T-cell (primary cell): ENCODE measurements at regions not wholly inside any gene's neighbourhood (a gene's known extent, or its start where the extent isn't known, plus 50 kb on each side); places are given as distances from the start of the nearest gene placed in this dataset.

ENCODE experiments used
- ATAC-seq, 4 experiments: fragments of 200-7000 bp in 3 of 4; fragments of 150-1000 bp in 1 of 4; cut with Tn5 transposase; replicated peaks in 1 of 4; 1 replicate in 3 of 4; 2 replicates in 1 of 4; pipeline ENCODE4 v1.10.0; 2021; ENCODE audit warnings: moderate library complexity in 3 of 4, mild to moderate bottlenecking in 2 of 4, moderate number of reproducible peaks in 1 of 4
- CTCF ChIA-PET, 2 donors: fragments of 300-600 bp; sonication (Branson Sonifier 250); formaldehyde crosslinking; loops; one replicate each; lab custom pipeline; 2022; ENCODE audit warnings: antibody characterized with exemption in 2 of 2; lab: Charles Lee
- POLR2A ChIA-PET, 2 donors: fragments of 300-600 bp; sonication (Branson Sonifier 250); formaldehyde crosslinking; loops; one replicate each; lab custom pipeline; 2022; ENCODE audit warnings: antibody characterized with exemption in 2 of 2; lab: Charles Lee
- DNase-seq, 35 experiments: peaks; one replicate each; pipeline versions ENCODE4 v3.0.0 to v3.0.0-alpha.2; 2013 to 2023
- H3K27ac ChIP-seq: one replicate; pipeline ENCODE4 v1.5.1; 2013; ENCODE audit warnings: low read length
- H3K27me3 ChIP-seq, 2 experiments: replicated peaks in 1 of 2; 1 replicate in 1 of 2; 2 replicates in 1 of 2; pipeline versions ENCODE4 v1.6.1 to v1.7.0; 2013; ENCODE audit warnings: low read length in 1 of 2, mixed read lengths in 1 of 2; ENCODE audit not compliant: control insufficient read depth in 2 of 2, insufficient read depth in 2 of 2; ENCODE audit errors: extremely low read depth in 1 of 2
- H3K36me3 ChIP-seq, 2 donors: 1 replicate in 1 of 2; 2 replicates in 1 of 2; pipeline versions ENCODE4 v1.6.1 to v1.7.0; 2013; ENCODE audit warnings: low read length in 1 of 2; ENCODE audit not compliant: control insufficient read depth in 2 of 2, insufficient read depth in 1 of 2; ENCODE audit errors: extremely low read depth in 1 of 2
- H3K4me1 ChIP-seq, 2 experiments: 1 replicate in 1 of 2; 2 replicates in 1 of 2; pipeline versions ENCODE4 v1.6.1 to v1.7.0; 2013; ENCODE audit warnings: low read length in 2 of 2, mixed read lengths in 1 of 2; ENCODE audit not compliant: insufficient read depth in 2 of 2, control insufficient read depth in 1 of 2; ENCODE audit errors: extremely low read depth in 1 of 2
- H3K4me3 ChIP-seq, 2 donors: 1 replicate in 1 of 2; 2 replicates in 1 of 2; pipeline versions ENCODE4 v1.5.1 to v1.7.0; 2013; ENCODE audit warnings: mild to moderate bottlenecking in 2 of 2, low read length in 1 of 2, moderate library complexity in 1 of 2; ENCODE audit not compliant: control insufficient read depth in 1 of 2; ENCODE audit errors: extremely low read depth in 1 of 2
- H3K9me3 ChIP-seq: 2 replicates; pipeline ENCODE4 v1.7.0; 2013
- H3K27ac Mint-ChIP-seq, 2 donors: one replicate each; pipeline ENCODE4 v1.8.0; 2020 to 2021; ENCODE audit warnings: mild to moderate bottlenecking in 2 of 2, mixed read lengths in 2 of 2
- H3K27me3 Mint-ChIP-seq, 2 donors: one replicate each; pipeline ENCODE4 v1.8.0; 2021 to 2022; ENCODE audit warnings: mixed read lengths in 2 of 2
- H3K36me3 Mint-ChIP-seq: one replicate; pipeline ENCODE4 v1.8.0; 2021; ENCODE audit warnings: mixed read lengths
- H3K4me1 Mint-ChIP-seq, 3 donors: one replicate each; pipeline ENCODE4 v1.8.0; 2020 to 2022; ENCODE audit warnings: mixed read lengths in 3 of 3, mild to moderate bottlenecking in 1 of 3
- H3K4me3 Mint-ChIP-seq, 3 donors: one replicate each; pipeline ENCODE4 v1.8.0; 2020 to 2022; ENCODE audit warnings: mild to moderate bottlenecking in 3 of 3, mixed read lengths in 3 of 3, moderate library complexity in 3 of 3
- H3K9me3 Mint-ChIP-seq, 3 donors: one replicate each; pipeline ENCODE4 v1.8.0; 2020 to 2022; ENCODE audit warnings: mixed read lengths in 3 of 3
- WGBS: methylation state at CpG from one replicate; pipeline ENCODE4 v1.1.5; 2013; ENCODE audit warnings: missing lambda C conversion rate; ENCODE audit not compliant: insufficient coverage; 5-methylcytosine and 5-hydroxymethylcytosine counted together

GRCh38 chr3:64895106-64895990 is 207.5 kb upstream of the ADAMTS9 start:
- Histone ChIP-seq H3K27ac (no peak overlapping the region), H3K27me3 (no peaks in the 10 kb centered on the region), H3K4me3 (no peak overlapping the region), H3K9me3 (no peaks in the 10 kb centered on the region), H3K36me3 (no peaks in the 10 kb centered on the region), H3K4me1 (no peaks in the 10 kb centered on the region)
- no peaks in the 10 kb centered on the region for H3K27me3 Mint-ChIP-seq
- ChIA-PET CTCF (no interaction called here), POLR2A (interaction anchor here in 1 of 2 donors (0.6 kb wide), 1 partner anchor 17 kb away, joined by 4 read pairs; no protein-coding TSS in a partner anchor)
- whole genome bisulfite sequencing: 0% methylated on average over 1 of the region's 6 CpGs
- H3K4me3 Mint-ChIP-seq: no peak overlapping the region
- DNase-seq (no peak), ATAC-seq (no peak)
- H3K27ac Mint-ChIP-seq: no peak overlapping the region
- H3K9me3 Mint-ChIP-seq: peaks cover 4 to 24% (median 7%) of the 10 kb centered on the region in 3 donors
- no peaks in the 10 kb centered on the region for H3K4me1 Mint-ChIP-seq
- no peaks in the 10 kb centered on the region for H3K36me3 Mint-ChIP-seq

GRCh38 chr3:64894006-64894405 is 206.2 kb upstream of the ADAMTS9 start:
- Histone ChIP-seq H3K27ac (no peak overlapping the region), H3K4me1 (no peaks in the 10 kb centered on the region), H3K9me3 (no peaks in the 10 kb centered on the region), H3K36me3 (no peaks in the 10 kb centered on the region), H3K4me3 (no peak overlapping the region), H3K27me3 (no peaks in the 10 kb centered on the region)
- DNase-seq: no peak
- H3K9me3 Mint-ChIP-seq: peaks cover 4 to 22% (median 7%) of the 10 kb centered on the region in 3 donors
- 64% methylated on average over 4 of the region's 5 CpGs for WGBS
- H3K4me1 Mint-ChIP-seq: no peaks in the 10 kb centered on the region
- CTCF ChIA-PET: no interaction called here
- no peaks in the 10 kb centered on the region for H3K36me3 Mint-ChIP-seq
- ATAC-seq: no peak
- no peaks in the 10 kb centered on the region for H3K27me3 Mint-ChIP-seq
- POLR2A ChIA-PET: no interaction called here
- no peak overlapping the region for H3K4me3 Mint-ChIP-seq
- H3K27ac Mint-ChIP-seq: no peak overlapping the region

GRCh38 chr3:64892671-64893309 is 205.0 kb upstream of the ADAMTS9 start:
- H3K4me1 Mint-ChIP-seq: no peaks in the 10 kb centered on the region
- Histone ChIP-seq H3K27ac (no peak overlapping the region), H3K36me3 (no peaks in the 10 kb centered on the region), H3K27me3 (no peaks in the 10 kb centered on the region), H3K9me3 (no peaks in the 10 kb centered on the region), H3K4me1 (no peaks in the 10 kb centered on the region), H3K4me3 (no peak overlapping the region)
- ChIA-PET POLR2A (no interaction called here), CTCF (no interaction called here)
- peaks cover 4 to 15% (median 7%) of the 10 kb centered on the region in 3 donors for H3K9me3 Mint-ChIP-seq
- DNase-seq (no peak), ATAC-seq (no peak)
- no peaks in the 10 kb centered on the region for H3K36me3 Mint-ChIP-seq
- H3K27me3 Mint-ChIP-seq: no peaks in the 10 kb centered on the region
- no peak overlapping the region for H3K4me3 Mint-ChIP-seq
- WGBS: 57% methylated on average over 2 of the region's 5 CpGs
- no peak overlapping the region for H3K27ac Mint-ChIP-seq

GRCh38 chr3:64891021-64891420 is 203.2 kb upstream of the ADAMTS9 start:
- DNase-seq: no peak
- H3K4me1 Mint-ChIP-seq: no peaks in the 10 kb centered on the region

GRCh38 chr3:64890466-64890865 is 202.7 kb upstream of the ADAMTS9 start:
- Mint-ChIP-seq H3K9me3 (peaks cover 8 to 15% (median 9%) of the 10 kb centered on the region in 3 donors), H3K27ac (no peak overlapping the region), H3K27me3 (no peaks in the 10 kb centered on the region), H3K4me3 (no peak overlapping the region), H3K36me3 (no peaks in the 10 kb centered on the region), H3K4me1 (no peaks in the 10 kb centered on the region)
- Histone ChIP-seq H3K4me1 (no peaks in the 10 kb centered on the region), H3K9me3 (no peaks in the 10 kb centered on the region), H3K27me3 (no peaks in the 10 kb centered on the region), H3K36me3 (no peaks in the 10 kb centered on the region), H3K27ac (no peak overlapping the region), H3K4me3 (no peak overlapping the region)
- ATAC-seq: no peak
- WGBS: 100% methylated on average over 1 of the region's 2 CpGs
- ChIA-PET POLR2A (no interaction called here), CTCF (no interaction called here)
- no peak for DNase-seq

More at GRCh38 chr3:64891021-64891420, 203.2 kb upstream of the ADAMTS9 start:
- Mint-ChIP-seq H3K4me3 (no peak overlapping the region), H3K36me3 (no peaks in the 10 kb centered on the region), H3K27me3 (no peaks in the 10 kb centered on the region), H3K9me3 (peaks cover 6 to 15% (median 9%) of the 10 kb centered on the region in 3 donors), H3K27ac (no peak overlapping the region)
- Histone ChIP-seq H3K4me3 (no peak overlapping the region), H3K27ac (no peak overlapping the region), H3K36me3 (no peaks in the 10 kb centered on the region), H3K9me3 (no peaks in the 10 kb centered on the region), H3K27me3 (no peaks in the 10 kb centered on the region), H3K4me1 (no peaks in the 10 kb centered on the region)
- ChIA-PET POLR2A (no interaction called here), CTCF (no interaction called here)
- WGBS: no CpG with 5 or more reads among the region's 2 CpGs
- ATAC-seq: no peak

GRCh38 chr3:64890006-64890405 is 202.2 kb upstream of the ADAMTS9 start:
- ATAC-seq (no peak), DNase-seq (no peak)
- H3K4me1 Mint-ChIP-seq: no peaks in the 10 kb centered on the region
- H3K27me3 Mint-ChIP-seq: no peaks in the 10 kb centered on the region
- no peaks in the 10 kb centered on the region for H3K4me1 ChIP-seq
- no peaks in the 10 kb centered on the region for H3K27me3 ChIP-seq
- H3K27ac Mint-ChIP-seq: no peak overlapping the region
- 33% methylated on average over 1 of the region's 10 CpGs for WGBS
- no peak overlapping the region for H3K27ac ChIP-seq
- H3K36me3 Mint-ChIP-seq: no peaks in the 10 kb centered on the region
- peaks cover 8 to 15% (median 9%) of the 10 kb centered on the region in 3 donors for H3K9me3 Mint-ChIP-seq
- H3K4me3 Mint-ChIP-seq: no peak overlapping the region
- no peaks in the 10 kb centered on the region for H3K36me3 ChIP-seq
- CTCF ChIA-PET: no interaction called here
- no peak overlapping the region for H3K4me3 ChIP-seq
- no peaks in the 10 kb centered on the region for H3K9me3 ChIP-seq
- POLR2A ChIA-PET: no interaction called here
